WERI-Rb-1 (cell line): ENCODE measurements at regions not wholly inside any gene's neighbourhood (a gene's known extent, or its start where the extent isn't known, plus 50 kb on each side); places are given as distances from the start of the nearest gene placed in this dataset.
"Not testable (repeated sequence)": the region's sequence is repeated elsewhere in the genome, so short reads cannot be mapped to it uniquely, and the experiment has no call there.

ENCODE experiments used
- DNase-seq: peaks from one replicate; pipeline ENCODE4 v3.0.0-alpha.2; 2020
- H3K27ac ChIP-seq: fragments of 250-450 bp; sonication (Bioruptor Pico); 2 replicates; pipeline ENCODE4 v1.5.1; 2020; ENCODE audit warnings: mild to moderate bottlenecking, moderate library complexity
- H3K27me3 ChIP-seq: fragments of 250-450 bp; sonication (Bioruptor Pico); 2 replicates; pipeline ENCODE4 v1.5.1; 2021; ENCODE audit warnings: mild to moderate bottlenecking, low read depth, moderate library complexity; ENCODE audit not compliant: insufficient read depth, severe bottlenecking
- H3K36me3 ChIP-seq: fragments of 250-450 bp; sonication (Bioruptor Pico); 2 replicates; pipeline ENCODE4 v1.5.1; 2020; ENCODE audit warnings: mild to moderate bottlenecking, moderate library complexity
- H3K4me3 ChIP-seq: 2 replicates; pipeline ENCODE4 v1.5.1; 2011; ENCODE audit warnings: low read depth, mild to moderate bottlenecking, control low read depth, low read length
- H3K9me3 ChIP-seq: fragments of 250-450 bp; sonication (Bioruptor Pico); 2 replicates; pipeline ENCODE4 v1.5.1; 2021; ENCODE audit warnings: mild to moderate bottlenecking, moderate library complexity; ENCODE audit not compliant: severe bottlenecking
- TF ChIP-seq, protein P1 (sequence below): IDR thresholded peaks from 2 replicates; pipeline ENCODE4 v1.5.1; 2011; ENCODE audit warnings: low read depth, mild to moderate bottlenecking, control low read depth, inconsistent platforms, low read length

DNA sequence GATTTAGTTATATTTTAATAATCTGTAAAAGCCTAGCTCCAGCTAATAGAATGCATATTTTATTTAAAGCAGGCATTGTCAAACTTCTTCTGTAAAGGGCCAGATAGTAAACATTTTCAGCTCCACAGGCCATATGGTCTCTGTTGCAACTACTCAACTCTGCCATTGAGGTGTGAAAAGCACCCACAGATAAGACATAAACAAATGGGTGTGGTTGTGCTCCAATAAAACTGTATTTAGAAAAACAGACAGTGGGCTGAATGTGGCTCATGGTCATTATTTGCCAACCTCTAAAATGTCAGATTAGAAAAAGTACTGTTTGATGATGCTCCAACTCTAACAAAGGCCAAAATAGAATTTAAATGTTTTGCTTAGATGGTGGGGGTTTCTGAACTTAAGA, 519.9 kb downstream of the RNF144A start:
- Histone ChIP-seq H3K9me3 (no peaks in the 10 kb centered on the region), H3K27ac (no peak overlapping the region), H3K4me3 (no peak overlapping the region), H3K27me3 (no peaks in the 10 kb centered on the region), H3K36me3 (no peaks in the 10 kb centered on the region)
- DNase-seq: no peak
- TF ChIP-seq, protein P1, sequence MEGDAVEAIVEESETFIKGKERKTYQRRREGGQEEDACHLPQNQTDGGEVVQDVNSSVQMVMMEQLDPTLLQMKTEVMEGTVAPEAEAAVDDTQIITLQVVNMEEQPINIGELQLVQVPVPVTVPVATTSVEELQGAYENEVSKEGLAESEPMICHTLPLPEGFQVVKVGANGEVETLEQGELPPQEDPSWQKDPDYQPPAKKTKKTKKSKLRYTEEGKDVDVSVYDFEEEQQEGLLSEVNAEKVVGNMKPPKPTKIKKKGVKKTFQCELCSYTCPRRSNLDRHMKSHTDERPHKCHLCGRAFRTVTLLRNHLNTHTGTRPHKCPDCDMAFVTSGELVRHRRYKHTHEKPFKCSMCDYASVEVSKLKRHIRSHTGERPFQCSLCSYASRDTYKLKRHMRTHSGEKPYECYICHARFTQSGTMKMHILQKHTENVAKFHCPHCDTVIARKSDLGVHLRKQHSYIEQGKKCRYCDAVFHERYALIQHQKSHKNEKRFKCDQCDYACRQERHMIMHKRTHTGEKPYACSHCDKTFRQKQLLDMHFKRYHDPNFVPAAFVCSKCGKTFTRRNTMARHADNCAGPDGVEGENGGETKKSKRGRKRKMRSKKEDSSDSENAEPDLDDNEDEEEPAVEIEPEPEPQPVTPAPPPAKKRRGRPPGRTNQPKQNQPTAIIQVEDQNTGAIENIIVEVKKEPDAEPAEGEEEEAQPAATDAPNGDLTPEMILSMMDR: no peak

DNA sequence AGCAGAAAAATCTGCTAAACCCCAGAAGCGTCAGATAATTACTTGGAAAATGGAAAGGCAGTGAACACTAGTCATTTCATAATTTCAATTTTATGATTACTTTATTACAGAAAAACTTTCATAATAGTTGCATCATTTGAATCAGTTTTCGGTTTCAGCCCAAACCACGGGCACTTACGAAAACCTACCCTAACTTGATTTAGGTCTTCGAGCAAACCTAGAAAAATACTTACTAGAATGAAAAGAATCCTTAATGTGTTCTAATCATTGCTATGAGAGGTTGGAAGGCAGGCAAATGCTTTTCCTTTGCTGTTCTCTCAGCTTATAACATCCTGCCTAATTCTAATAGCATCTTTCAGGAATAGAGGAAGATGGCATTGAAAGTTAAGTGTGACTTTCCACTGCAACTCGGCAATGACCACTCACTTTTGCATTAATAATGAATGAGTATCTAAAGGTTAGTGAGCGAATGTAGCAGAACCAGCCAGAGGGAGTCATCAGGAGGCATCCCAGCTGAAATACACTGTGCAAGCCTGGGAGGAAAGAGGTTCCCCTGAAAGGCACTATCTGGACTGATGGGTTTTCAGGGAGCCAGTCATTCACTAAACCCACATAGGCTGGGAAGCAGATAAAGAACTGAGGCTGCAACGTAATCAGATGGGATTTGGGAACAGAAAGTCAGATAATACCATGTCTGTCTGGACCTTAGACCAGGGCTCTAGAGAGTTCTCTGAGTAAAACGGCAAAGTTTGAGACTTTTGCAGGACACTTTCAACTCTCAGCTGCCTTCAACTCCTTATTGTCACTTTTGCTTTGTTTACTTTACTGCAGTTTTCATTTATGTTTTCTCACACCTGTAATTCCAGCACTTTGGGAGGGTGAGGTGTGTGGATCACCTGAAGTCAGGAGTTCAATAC, 520.8 kb downstream of the RNF144A start:
- TF ChIP-seq, protein P1: no peak
- no peak overlapping the region for H3K27ac ChIP-seq
- H3K9me3 ChIP-seq: no peaks in the 10 kb centered on the region
- no peaks in the 10 kb centered on the region for H3K27me3 ChIP-seq
- H3K4me3 ChIP-seq: no peak overlapping the region
- H3K36me3 ChIP-seq: no peaks in the 10 kb centered on the region
- no peak for DNase-seq

DNA sequence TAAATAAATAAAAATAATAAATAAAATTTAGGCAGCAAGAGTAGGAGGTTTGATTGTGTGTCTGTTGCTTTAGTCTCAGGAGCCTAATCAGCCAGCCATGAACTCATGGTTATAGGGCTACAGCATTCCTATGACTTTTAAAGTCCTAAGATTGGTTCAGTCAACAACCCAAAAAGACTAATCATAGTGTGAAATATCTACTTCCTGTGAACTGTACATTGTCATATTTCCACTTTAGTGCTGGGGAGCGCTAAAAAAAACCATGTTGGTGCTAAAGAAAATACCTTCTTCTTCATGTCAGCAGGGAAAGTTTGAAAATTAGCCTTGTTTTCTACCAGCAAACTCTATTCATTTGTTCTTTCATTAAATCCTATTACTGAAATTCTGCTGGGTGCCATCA, 521.6 kb downstream of the RNF144A start:
- DNase-seq: no peak
- Histone ChIP-seq H3K36me3 (no peaks in the 10 kb centered on the region), H3K27ac (no peak overlapping the region), H3K4me3 (no peak overlapping the region), H3K27me3 (no peaks in the 10 kb centered on the region), H3K9me3 (no peaks in the 10 kb centered on the region)
- TF ChIP-seq, protein P1: no peak

DNA sequence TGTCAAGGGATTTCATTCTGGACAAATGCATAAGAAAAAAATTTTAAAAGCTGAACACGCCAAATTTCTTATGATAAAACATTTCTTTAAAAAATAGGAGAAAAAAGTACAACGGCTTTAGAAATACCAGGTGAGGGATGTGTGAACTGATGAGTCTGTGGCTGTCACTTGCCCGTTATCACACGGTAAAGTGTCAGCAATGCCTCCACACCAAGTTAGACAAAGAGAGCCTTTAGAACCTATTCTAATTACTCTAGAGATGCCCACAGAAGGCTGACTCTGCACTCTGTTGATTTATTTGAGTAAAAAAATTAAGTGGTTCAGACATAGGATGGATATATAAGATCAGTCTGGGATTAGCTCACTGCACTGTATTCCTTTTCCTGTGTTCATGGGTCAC, 523.8 kb downstream of the RNF144A start:
- Histone ChIP-seq H3K36me3 (no peaks in the 10 kb centered on the region), H3K4me3 (no peak overlapping the region), H3K27me3 (no peaks in the 10 kb centered on the region), H3K9me3 (no peaks in the 10 kb centered on the region), H3K27ac (no peak overlapping the region)
- DNase-seq: no peak
- TF ChIP-seq, protein P1: no peak

DNA sequence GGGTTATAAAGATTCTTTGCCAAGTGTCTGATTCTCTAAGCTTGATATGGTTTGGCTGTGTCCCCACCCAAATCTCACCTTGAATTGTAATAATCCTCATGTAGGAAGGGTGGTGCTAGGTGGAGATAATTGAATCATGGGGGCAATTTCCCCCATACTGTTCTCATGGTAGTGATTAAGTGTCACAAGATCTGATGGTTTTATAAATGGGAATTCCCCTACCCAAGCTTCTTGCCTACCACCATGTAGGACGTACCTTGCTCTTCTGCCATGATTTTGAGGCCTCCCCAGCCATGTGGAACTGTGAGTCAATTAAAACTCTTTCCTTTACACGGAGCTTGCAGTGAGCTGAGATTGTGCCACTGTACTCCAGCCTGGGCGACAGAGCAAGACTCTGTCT, 524.6 kb downstream of the RNF144A start:
- not testable (repeated sequence) for H3K4me3 ChIP-seq, H3K27ac ChIP-seq, H3K27me3 ChIP-seq, H3K9me3 ChIP-seq, H3K36me3 ChIP-seq, DNase-seq

DNA sequence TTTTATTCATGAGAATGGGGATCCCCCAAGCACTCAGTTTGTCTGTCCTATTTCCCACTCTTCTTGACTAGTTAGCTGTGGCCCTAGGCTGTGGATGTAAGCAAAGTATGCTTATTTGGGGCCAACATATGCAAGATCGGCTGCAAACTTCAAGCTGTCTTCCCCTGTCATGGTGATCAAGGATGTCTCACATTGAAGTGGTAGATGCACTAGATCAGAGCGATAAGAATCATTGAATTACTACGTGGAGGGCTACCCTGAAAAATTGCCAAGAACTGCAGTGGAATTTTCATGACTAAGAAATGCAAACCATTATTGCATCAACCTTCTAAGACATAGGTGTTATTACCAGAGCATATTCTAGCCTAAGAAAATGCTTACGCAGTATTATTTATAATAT, 527.4 kb downstream of the RNF144A start:
- no peak for DNase-seq
- TF ChIP-seq, protein P1: no peak
- Histone ChIP-seq H3K36me3 (no peaks in the 10 kb centered on the region), H3K9me3 (no peaks in the 10 kb centered on the region), H3K27me3 (no peaks in the 10 kb centered on the region), H3K4me3 (no peak overlapping the region), H3K27ac (no peak overlapping the region)
